Left ventricle myocardium inferior (tissue), 1 donor: ENCODE measurements at regions not wholly inside any gene's neighbourhood (a gene's known extent, or its start where the extent isn't known, plus 50 kb on each side); places are given as distances from the start of the nearest gene placed in this dataset.
A peak's percentile ranks its signal among the peaks of the same experiment; 100 is the strongest.

Source experiments
- DNase-seq: peaks from one replicate; pipeline ENCODE4 v3.0.0-alpha.2; 2020
- H3K27ac ChIP-seq: fragments of 200-600 bp; replicated peaks from 2 replicates; pipeline ENCODE4 v1.8.0; 2021
- H3K27me3 ChIP-seq: fragments of 200-600 bp; 2 replicates; pipeline ENCODE4 v1.8.0; 2021; ENCODE audit warnings: low read depth
- H3K36me3 ChIP-seq: fragments of 200-600 bp; 2 replicates; pipeline ENCODE4 v1.8.0; 2021
- H3K4me1 ChIP-seq: fragments of 200-600 bp; 2 replicates; pipeline ENCODE4 v1.8.0; 2021
- H3K4me3 ChIP-seq: fragments of 200-600 bp; 2 replicates; pipeline ENCODE4 v1.8.0; 2021; ENCODE audit warnings: mild to moderate bottlenecking, moderate library complexity
- H3K9me3 ChIP-seq: fragments of 200-600 bp; replicated peaks from 2 replicates; pipeline ENCODE4 v1.8.0; 2021
- intact Hi-C: fragments of 100-400 bp; cut with micrococcal nuclease; formaldehyde crosslinking; loops from one replicate; pipeline ENCODE4 v1.11.0; 2022
- TF ChIP-seq, protein P1 (sequence below): fragments of 200-600 bp; IDR thresholded peaks from 2 replicates; pipeline ENCODE4 v1.8.0; 2021; ENCODE audit warnings: antibody characterized with exemption, mild to moderate bottlenecking, borderline replicate concordance
- donor health status: DM: no; HTN: yes; CAD: no; lungs with severe emphysema.

DNA sequence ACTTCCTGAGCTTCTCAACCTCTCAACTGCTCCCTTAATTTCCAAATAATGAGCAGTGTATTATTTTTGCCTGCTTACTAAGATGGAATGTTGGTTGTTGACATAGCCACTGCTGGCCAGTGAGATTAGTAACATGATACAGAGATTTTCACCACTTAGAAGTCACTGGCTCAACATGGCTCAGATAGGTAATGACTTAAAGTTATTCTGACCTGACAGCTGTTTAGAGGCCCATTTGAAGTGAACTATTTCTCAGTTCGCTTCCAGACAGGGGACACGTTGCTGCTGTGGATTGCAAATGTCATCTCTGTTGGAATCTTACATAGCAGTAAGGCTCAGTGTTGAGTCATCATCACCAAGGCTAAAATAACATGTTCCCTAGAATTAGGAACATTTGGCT lies 490.2 kb downstream of the TLE4 start:
- Histone ChIP-seq H3K4me3 (no peak overlapping the region), H3K27me3 (peaks cover 10% of the 10 kb centered on the region), H3K27ac (peak overlapping the region; percentile 12), H3K4me1 (no peaks in the 10 kb centered on the region), H3K36me3 (no peaks in the 10 kb centered on the region), H3K9me3 (peaks cover 34% of the 10 kb centered on the region)
- TF ChIP-seq, protein P1, sequence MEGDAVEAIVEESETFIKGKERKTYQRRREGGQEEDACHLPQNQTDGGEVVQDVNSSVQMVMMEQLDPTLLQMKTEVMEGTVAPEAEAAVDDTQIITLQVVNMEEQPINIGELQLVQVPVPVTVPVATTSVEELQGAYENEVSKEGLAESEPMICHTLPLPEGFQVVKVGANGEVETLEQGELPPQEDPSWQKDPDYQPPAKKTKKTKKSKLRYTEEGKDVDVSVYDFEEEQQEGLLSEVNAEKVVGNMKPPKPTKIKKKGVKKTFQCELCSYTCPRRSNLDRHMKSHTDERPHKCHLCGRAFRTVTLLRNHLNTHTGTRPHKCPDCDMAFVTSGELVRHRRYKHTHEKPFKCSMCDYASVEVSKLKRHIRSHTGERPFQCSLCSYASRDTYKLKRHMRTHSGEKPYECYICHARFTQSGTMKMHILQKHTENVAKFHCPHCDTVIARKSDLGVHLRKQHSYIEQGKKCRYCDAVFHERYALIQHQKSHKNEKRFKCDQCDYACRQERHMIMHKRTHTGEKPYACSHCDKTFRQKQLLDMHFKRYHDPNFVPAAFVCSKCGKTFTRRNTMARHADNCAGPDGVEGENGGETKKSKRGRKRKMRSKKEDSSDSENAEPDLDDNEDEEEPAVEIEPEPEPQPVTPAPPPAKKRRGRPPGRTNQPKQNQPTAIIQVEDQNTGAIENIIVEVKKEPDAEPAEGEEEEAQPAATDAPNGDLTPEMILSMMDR = no peak
- no peak for DNase-seq
- intact Hi-C loops = no loop called here

DNA sequence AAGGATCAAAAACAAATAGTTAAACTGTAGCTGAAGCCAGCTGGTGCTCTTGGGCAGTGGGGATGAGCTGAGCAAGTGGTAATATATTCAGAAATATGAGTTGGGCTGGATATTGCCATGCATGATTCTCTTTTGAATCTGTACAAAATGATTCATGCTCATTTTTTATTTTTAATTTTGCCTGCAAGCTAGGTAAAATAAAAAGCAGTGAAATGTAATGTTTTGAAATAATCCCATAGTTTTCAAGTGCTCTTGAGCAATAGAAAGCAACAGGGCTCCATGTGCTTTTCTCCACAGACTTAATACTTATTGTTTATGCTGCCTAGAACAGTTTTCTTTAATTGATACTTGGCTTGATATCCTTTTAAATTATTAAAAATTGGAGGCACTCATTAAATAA lies 489.3 kb downstream of the TLE4 start:
- H3K4me1 ChIP-seq = no peaks in the 10 kb centered on the region
- intact Hi-C loops = no loop called here
- H3K36me3 ChIP-seq = no peaks in the 10 kb centered on the region
- peaks cover 3% of the 10 kb centered on the region for H3K27me3 ChIP-seq
- H3K4me3 ChIP-seq = no peak overlapping the region
- TF ChIP-seq, protein P1 = no peak
- no peak for DNase-seq
- peaks cover 41% of the 10 kb centered on the region for H3K9me3 ChIP-seq
- no peak overlapping the region for H3K27ac ChIP-seq

DNA sequence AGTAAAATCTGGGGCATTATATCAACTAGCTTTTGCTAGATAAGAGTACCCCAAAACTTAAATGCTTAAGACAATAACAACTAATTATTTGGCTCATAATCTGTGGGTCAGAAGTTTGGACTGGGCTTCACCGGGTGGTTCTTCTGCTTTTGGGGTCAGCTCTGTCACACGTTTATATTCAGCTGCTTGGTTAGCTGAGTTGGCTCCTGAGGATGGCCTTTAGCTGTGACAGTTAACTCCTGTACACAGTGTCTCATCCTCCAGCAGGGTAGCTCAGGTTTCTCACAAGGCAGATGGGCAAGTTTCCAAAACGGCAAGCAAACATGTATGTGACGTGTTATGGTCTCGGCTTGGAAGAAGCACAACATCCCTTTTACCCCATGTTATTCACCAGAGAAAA lies 488.2 kb downstream of the TLE4 start:
- H3K9me3 ChIP-seq = peaks cover 46% of the 10 kb centered on the region
- no peak overlapping the region for H3K4me3 ChIP-seq
- intact Hi-C loops = no loop called here
- no peaks in the 10 kb centered on the region for H3K4me1 ChIP-seq
- no peaks in the 10 kb centered on the region for H3K27me3 ChIP-seq
- no peak for DNase-seq
- no peaks in the 10 kb centered on the region for H3K36me3 ChIP-seq
- H3K27ac ChIP-seq = no peak overlapping the region
- TF ChIP-seq, protein P1 = no peak

DNA sequence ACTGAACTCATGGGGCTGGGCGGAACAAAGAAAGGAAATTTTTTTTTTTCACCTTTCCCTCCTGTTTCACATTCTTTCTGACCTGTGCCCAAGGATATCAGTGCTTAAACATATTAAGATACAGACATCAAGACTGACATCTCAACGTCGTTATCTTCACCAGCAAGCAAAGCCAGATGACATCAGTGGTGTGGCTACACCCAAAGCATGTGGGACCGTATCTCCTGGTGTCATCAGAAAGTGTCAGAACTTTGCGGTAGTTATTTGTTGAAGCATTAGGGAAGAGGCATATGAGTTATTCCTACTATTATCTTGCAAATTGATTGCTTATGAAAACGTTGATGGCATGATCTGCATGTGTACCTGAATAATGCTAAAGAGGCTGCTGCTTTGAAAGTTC lies 487.4 kb downstream of the TLE4 start:
- no peak for DNase-seq
- H3K36me3 ChIP-seq = no peaks in the 10 kb centered on the region
- no peak overlapping the region for H3K4me3 ChIP-seq
- no peak overlapping the region for H3K27ac ChIP-seq
- H3K4me1 ChIP-seq = no peaks in the 10 kb centered on the region
- TF ChIP-seq, protein P1 = no peak
- H3K27me3 ChIP-seq = no peaks in the 10 kb centered on the region
- peaks cover 46% of the 10 kb centered on the region for H3K9me3 ChIP-seq
- intact Hi-C loops = no loop called here

DNA sequence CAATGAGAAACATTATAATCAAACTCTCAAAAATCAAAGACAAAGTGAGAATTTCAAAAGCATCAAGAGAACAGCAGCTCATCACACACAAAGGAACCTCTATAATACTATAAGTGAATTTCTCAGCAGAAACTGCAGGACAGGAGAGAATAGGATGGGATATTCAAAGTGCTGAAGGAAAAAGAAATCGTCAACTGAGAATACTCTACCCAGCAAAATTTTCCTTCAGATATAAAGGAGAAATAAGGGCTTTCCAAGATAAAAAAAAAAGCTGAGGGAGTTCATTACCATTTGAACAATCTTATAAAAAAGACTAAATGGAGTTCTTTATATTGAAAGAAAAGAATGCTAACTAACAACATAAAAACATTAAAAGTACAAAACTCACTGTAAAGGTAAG lies 481.1 kb downstream of the TLE4 start:
- Histone ChIP-seq H3K9me3 (peaks cover 41% of the 10 kb centered on the region), H3K4me3 (no peak overlapping the region), H3K27me3 (peaks cover 6% of the 10 kb centered on the region), H3K27ac (no peak overlapping the region), H3K4me1 (no peaks in the 10 kb centered on the region), H3K36me3 (no peaks in the 10 kb centered on the region)
- TF ChIP-seq, protein P1 = no peak
- intact Hi-C loops = no loop called here
- no peak for DNase-seq
